Skeletal muscle satellite cell (primary cell): ENCODE measurements at regions not wholly inside any gene's neighbourhood (a gene's known extent, or its start where the extent isn't known, plus 50 kb on each side); places are given as distances from the start of the nearest gene placed in this dataset.

Experiments used
- H3K27me3 ChIP-seq: 2 replicates; pipeline ENCODE4 v1.7.0; 2013; ENCODE audit warnings: low read length; ENCODE audit not compliant: control insufficient read depth, insufficient read depth
- H3K36me3 ChIP-seq: 2 replicates; pipeline ENCODE4 v1.7.0; 2013; ENCODE audit warnings: mild to moderate bottlenecking, control low read depth, low read length; ENCODE audit not compliant: insufficient read depth
- H3K4me1 ChIP-seq: 2 replicates; pipeline ENCODE4 v1.7.0; 2013; ENCODE audit warnings: low read length; ENCODE audit not compliant: control insufficient read depth, insufficient read depth
- H3K4me2 ChIP-seq: 2 replicates; pipeline ENCODE4 v1.7.0; 2013; ENCODE audit warnings: mild to moderate bottlenecking, low read length
- H3K4me3 ChIP-seq: 2 replicates; pipeline ENCODE4 v1.7.0; 2013; ENCODE audit warnings: low read length
- H3K9ac ChIP-seq: 2 replicates; pipeline ENCODE4 v1.7.0; 2013; ENCODE audit warnings: mild to moderate bottlenecking, low read depth, low read length, moderate library complexity
- H3K9me3 ChIP-seq: replicated peaks from 2 replicates; pipeline ENCODE4 v1.7.0; 2013; ENCODE audit warnings: mild to moderate bottlenecking, control low read depth, low read length

DNA sequence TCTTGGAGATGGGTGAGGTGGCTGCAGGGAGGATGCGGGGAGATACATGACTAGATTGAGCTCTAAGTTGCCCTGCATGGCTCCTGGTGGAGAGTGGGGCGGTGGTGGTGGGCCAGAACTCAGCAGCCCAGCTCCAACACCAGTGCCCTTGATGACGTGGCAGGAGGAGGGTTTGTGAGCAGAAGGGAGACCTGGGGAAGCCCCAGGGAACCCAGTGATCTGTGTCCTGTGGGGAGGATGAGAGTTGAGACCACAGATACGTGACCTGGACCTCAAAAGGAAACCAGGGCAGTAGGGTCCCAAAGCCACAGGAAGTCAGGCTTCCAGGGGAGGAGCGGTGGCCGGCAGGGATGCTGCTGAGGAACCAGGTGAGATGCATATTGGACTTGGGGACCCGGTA lies 989.1 kb upstream of the TMEM132C start:
- H3K9me3 ChIP-seq, result no peaks in the 10 kb centered on the region
- H3K9ac ChIP-seq, result no peak overlapping the region
- H3K4me3 ChIP-seq, result no peak overlapping the region
- no peaks in the 10 kb centered on the region for H3K36me3 ChIP-seq
- H3K27me3 ChIP-seq, result no peaks in the 10 kb centered on the region
- no peak overlapping the region for H3K4me2 ChIP-seq
- peaks cover 21% of the 10 kb centered on the region for H3K4me1 ChIP-seq

DNA sequence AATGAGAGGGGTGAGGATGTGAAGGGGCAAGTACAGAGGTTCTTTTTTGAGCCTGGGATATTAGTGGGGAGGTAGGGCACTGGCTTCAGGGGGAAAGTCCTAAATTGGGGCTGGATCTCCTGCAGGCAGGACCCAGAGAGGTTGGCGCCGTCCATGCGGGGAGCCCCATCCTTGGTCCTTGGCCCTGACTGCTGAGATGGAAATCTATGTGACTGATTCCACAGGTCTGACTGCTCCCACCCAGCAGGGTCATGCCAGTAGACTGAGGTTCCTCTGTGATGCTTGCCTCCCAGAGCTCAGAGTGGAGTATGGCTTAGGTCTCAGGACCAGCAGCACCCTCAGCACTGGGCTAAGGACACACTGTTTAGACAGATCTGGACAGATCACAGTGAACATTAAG lies 988.6 kb upstream of the TMEM132C start:
- no peaks in the 10 kb centered on the region for H3K27me3 ChIP-seq
- H3K4me2 ChIP-seq, result no peak overlapping the region
- no peak overlapping the region for H3K4me3 ChIP-seq
- no peak overlapping the region for H3K9ac ChIP-seq
- no peaks in the 10 kb centered on the region for H3K9me3 ChIP-seq
- H3K4me1 ChIP-seq, result peaks cover 21% of the 10 kb centered on the region
- H3K36me3 ChIP-seq, result no peaks in the 10 kb centered on the region

DNA sequence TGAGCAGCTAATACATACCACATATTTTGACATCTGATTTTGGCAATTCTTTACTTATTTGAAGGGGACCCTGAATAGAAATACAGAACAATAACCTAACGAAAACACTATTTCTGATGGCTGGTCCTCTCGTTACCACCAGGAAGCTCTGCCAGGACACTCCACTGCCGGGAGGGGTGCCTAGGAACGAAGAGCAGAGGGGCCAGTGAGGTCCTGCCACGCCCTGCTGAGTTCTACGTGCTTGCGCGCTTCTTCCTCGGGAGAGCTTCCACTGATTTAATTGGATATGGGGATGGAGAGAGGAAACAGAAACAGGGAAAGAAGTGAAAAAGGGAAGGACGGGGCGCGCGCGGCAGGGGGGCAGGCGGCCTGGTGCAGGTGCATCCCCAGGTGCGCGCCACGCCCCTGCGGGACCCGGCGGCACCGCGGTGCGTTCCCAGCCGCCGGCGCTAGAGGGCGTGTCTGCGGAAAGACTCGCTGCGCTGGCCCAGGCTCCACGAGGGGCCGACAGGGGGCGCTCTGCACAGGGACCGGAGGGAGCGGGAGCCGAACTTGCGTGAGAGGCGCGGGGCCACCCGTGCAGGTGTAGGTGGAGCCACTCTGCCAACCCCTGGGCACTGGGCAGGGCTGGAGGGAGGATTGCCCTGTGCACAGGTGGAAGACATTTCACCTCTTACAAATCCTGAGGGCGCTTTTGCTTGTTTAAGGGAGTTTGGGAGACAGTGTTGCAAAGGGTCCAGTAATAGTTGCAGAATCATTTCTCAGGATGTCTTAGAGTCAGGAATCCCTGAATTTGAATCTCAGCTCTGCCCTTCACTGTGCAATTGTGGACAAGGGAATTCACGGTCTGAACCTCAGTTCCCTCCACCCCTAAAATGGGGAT lies 986.3 kb upstream of the TMEM132C start:
- Histone ChIP-seq H3K4me3 (no peak overlapping the region), H3K9ac (no peak overlapping the region), H3K9me3 (no peaks in the 10 kb centered on the region), H3K4me1 (peaks cover 29% of the 10 kb centered on the region), H3K36me3 (no peaks in the 10 kb centered on the region), H3K27me3 (no peaks in the 10 kb centered on the region), H3K4me2 (no peak overlapping the region)

DNA sequence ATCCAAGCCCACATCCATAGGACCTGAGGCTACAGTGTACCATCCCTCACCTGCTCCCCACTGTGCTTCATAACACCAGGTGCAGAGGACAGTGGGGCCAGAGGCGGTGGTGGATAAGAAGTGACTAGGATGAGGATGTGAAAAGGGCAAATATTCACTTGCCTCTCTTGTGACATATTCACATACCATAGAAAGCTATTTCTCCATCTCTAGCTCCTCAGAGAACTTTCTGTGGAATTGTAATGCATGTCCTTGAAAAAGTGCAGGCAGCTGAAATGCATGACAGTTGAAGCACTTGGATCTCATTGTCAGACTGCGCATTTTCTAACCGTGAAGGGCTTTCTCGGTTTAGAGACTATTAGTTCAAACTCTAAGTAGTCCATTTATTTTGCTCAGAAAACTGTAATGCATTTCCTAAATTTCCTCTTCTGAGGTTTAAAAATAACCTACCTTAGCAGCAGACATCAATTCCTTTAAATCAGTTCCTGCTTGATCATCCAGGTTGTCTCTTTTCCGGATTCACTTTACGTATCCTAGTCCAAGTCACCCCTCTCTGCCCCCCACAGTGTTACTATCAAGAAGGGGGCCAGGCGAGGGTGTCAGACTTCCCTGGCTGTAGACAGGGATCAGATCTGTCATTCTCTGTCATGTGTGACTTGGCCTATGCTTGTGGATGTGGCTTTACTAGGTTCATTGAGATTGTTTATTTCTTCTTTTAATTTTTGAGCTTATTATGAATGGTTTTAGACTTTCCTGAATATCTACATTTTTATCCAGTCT lies 984.0 kb upstream of the TMEM132C start:
- Histone ChIP-seq H3K9ac (peak overlapping the region; percentile 91), H3K27me3 (no peaks in the 10 kb centered on the region), H3K36me3 (no peaks in the 10 kb centered on the region), H3K4me1 (peaks cover 36% of the 10 kb centered on the region), H3K9me3 (no peaks in the 10 kb centered on the region), H3K4me3 (no peak overlapping the region), H3K4me2 (no peak overlapping the region)

DNA sequence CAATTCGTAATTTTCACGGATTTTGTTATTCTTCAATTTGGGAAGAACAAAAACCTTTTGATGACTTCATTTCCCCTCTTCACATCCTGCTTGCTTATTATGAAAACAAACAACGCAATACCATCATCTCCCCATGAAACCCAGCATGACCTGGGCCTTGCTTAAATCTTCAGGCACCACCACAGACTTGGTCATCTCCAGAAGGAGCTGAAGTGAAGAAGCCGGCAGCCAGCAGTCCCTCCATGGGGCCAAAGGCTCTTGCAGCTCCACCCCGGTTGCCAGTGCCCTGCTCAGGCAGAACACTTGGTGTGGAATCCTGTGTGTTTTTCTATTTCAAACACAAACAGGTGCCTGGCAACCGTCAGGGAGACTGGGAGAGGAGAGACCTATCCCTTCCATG lies 982.9 kb upstream of the TMEM132C start:
- Histone ChIP-seq H3K36me3 (no peaks in the 10 kb centered on the region), H3K4me2 (peak overlapping the region; percentile 49), H3K9ac (peak overlapping the region; percentile 91), H3K4me3 (no peak overlapping the region), H3K27me3 (no peaks in the 10 kb centered on the region), H3K4me1 (peaks cover 36% of the 10 kb centered on the region), H3K9me3 (no peaks in the 10 kb centered on the region)

DNA sequence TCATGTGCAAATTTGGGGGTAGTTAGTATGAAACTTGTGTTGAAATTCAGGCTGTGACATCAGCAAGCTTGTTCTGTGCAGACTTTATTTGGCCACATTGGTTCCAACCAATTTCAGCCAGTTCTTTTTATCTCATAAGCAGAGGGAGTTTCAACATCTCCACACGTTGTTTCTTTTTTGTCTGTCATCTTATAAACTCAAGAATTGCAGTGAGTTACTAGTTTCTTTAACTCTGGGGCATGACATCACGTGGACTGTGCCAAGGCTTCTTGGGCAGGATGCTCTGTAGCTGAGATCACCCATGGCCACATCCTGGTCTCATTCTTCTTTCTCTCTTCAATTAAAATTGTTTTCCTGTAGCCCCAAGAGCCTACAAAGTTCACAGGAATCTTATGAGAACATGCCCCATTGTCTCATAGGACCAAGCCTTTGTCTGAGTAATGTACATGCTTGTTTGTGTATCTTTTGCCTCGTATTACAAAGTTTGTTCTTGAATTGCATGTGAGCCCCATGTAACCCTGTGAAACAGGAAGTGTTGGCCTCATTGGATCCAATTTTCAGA lies 982.0 kb upstream of the TMEM132C start:
- Histone ChIP-seq H3K4me3 (no peak overlapping the region), H3K36me3 (no peaks in the 10 kb centered on the region), H3K9ac (peak overlapping the region; percentile 91), H3K4me2 (peak overlapping the region; percentile 49), H3K9me3 (no peaks in the 10 kb centered on the region), H3K27me3 (no peaks in the 10 kb centered on the region), H3K4me1 (peaks cover 36% of the 10 kb centered on the region)

DNA sequence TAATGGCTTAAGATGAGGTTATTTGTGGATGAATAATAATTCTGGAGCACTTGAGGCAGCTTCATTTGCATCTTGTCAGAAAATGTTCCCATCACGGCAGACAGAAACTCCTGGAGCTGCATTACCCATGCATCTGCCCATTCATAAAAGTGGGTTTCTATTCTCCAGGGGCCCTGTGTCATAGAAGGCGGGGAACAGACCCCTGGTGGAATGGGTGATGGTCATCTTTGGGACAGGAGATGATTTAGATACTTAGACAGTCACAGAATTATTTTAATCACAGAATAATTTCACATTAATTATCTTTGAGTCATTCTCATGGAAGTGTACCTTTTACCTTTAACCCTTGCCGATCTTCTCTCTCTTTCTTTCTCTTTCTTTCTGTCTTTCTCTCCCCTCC lies 980.7 kb upstream of the TMEM132C start:
- Histone ChIP-seq H3K9me3 (no peaks in the 10 kb centered on the region), H3K36me3 (no peaks in the 10 kb centered on the region), H3K27me3 (no peaks in the 10 kb centered on the region), H3K4me1 (peaks cover 36% of the 10 kb centered on the region), H3K4me2 (no peak overlapping the region), H3K4me3 (no peak overlapping the region), H3K9ac (peak overlapping the region; percentile 73)

DNA sequence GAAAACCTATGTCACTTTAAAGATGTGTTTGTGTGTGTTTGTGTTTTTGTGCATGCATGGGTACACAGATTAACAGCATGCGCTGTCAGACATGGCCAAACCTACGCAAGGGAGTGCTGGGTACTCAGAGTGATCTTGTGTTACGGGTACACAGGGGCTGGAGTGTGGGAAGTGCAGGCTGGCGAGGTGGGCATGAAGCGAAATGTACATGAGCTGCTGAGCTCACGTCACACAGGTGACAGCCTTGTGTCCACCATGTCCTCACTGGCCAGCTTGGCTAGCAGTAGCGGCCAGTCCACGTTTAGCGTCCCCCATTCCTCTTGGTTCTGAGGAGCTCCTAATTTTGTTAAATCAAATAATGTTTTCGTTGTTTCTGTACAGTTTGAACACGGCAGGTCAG lies 979.7 kb upstream of the TMEM132C start:
- Histone ChIP-seq H3K9ac (no peak overlapping the region), H3K4me3 (no peak overlapping the region)

DNA sequence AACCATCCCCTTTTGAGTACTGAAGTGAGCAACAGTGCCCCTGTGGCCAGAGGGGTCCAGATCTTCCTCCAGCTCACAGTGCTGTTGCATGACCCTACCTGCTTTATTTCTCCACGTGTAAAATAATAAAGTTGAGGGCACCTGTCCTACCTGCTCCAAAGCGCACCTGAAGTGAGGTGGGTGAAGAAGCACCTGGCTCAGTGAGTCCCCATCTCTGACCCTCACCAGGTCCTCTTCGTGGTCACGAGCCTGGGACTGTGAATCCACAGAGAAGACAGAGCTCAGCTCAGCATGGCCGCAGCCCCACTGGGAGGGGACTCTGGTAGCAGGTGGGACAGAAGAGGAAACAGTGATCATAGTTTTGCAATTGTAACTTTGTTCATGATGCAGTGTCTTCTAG lies 976.7 kb upstream of the TMEM132C start:
- Histone ChIP-seq H3K9ac (no peak overlapping the region), H3K4me3 (no peak overlapping the region), H3K4me1 (peaks cover 14% of the 10 kb centered on the region), H3K27me3 (no peaks in the 10 kb centered on the region), H3K9me3 (no peaks in the 10 kb centered on the region), H3K4me2 (no peak overlapping the region), H3K36me3 (no peaks in the 10 kb centered on the region)

More for the DNA sequence above, 979.7 kb upstream of the TMEM132C start:
- H3K4me2 ChIP-seq, result no peak overlapping the region
- H3K27me3 ChIP-seq, result no peaks in the 10 kb centered on the region
- H3K4me1 ChIP-seq, result peaks cover 36% of the 10 kb centered on the region
- H3K36me3 ChIP-seq, result no peaks in the 10 kb centered on the region
- H3K9me3 ChIP-seq, result no peaks in the 10 kb centered on the region

DNA sequence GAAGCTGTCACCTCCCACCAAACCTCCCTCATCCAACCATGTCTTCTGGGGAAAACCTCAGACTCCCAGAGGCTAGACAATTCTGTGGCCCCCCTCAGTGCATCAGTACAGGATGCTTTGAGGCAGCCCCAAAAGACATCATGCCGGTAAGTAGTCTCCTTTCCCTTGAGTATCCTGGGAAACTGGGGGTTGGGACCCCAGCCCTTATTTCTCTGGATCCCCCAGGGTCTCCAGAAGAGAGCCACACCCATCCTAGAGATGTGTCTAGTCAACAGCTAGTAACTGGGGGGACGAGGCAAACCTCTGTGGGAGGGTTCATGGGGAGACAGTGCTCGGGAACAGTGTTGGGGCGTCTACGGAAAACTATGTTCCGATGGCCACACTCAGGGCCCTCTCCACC lies 974.2 kb upstream of the TMEM132C start:
- H3K36me3 ChIP-seq, result no peaks in the 10 kb centered on the region
- H3K9ac ChIP-seq, result no peak overlapping the region
- H3K4me3 ChIP-seq, result no peak overlapping the region
- no peak overlapping the region for H3K4me2 ChIP-seq
- H3K4me1 ChIP-seq, result peaks cover 3% of the 10 kb centered on the region
- H3K27me3 ChIP-seq, result no peaks in the 10 kb centered on the region
- no peaks in the 10 kb centered on the region for H3K9me3 ChIP-seq

DNA sequence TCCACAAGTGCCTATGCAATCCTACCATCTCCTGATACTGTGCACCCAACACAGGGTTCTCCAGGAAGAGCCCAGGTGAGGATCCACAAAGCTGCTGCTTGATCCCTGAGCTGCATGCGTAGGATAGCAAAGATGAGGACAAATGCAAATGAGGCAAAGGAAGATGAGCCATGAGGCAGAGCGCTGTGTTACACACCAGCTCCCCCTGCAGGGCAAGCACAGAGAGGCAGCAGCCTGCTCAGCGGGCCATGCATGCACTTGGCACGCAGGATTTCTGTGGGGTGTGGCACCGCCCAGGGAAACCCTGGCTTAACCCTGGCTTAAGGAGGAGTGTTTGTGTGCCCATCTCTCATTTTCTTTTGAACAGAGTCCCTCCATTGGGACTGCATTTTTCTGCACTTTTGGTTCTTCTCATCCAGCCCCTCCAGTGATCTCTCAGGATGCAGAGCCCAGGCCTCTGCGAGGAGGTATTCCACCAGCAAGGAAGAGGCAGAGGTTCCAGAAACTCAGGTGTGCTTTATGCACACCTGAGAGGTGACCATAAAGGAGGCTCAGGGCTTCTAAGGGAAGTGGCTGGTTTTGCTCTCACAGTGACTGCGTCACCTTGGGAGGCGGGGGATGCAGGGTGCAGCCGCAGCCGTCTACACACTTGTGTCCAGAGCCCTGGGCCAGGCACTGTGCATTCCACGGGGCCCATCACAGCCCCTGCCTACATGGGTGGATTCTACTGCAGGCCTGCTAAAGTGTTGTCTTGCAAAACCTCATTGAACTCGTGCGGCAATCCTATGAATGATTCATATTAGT lies 973.3 kb upstream of the TMEM132C start:
- Histone ChIP-seq H3K4me3 (no peak overlapping the region), H3K4me1 (peaks cover 3% of the 10 kb centered on the region), H3K36me3 (no peaks in the 10 kb centered on the region), H3K9me3 (no peaks in the 10 kb centered on the region), H3K4me2 (no peak overlapping the region), H3K9ac (no peak overlapping the region), H3K27me3 (peaks cover 4% of the 10 kb centered on the region)
